HFFc6 (cell line): ENCODE measurements at regions not wholly inside any gene's neighbourhood (a gene's known extent, or its start where the extent isn't known, plus 50 kb on each side); places are given as distances from the start of the nearest gene placed in this dataset.
A peak's percentile ranks its signal among the peaks of the same experiment; 100 is the strongest.

Experiments
- DNase-seq: peaks from one replicate; pipeline ENCODE4 v3.0.0-alpha.2; 2018
- H3K27ac Mint-ChIP-seq: 2 replicates; pipeline ENCODE4 v1.8.0; 2020; ENCODE audit warnings: mild to moderate bottlenecking, mixed read lengths
- H3K27me3 Mint-ChIP-seq: 2 replicates; pipeline ENCODE4 v1.8.0; 2021; ENCODE audit warnings: mild to moderate bottlenecking, moderate library complexity, mixed read lengths; ENCODE audit not compliant: insufficient read depth
- H3K36me3 Mint-ChIP-seq: 2 replicates; pipeline ENCODE4 v1.8.0; 2021; ENCODE audit warnings: low read depth, mixed read lengths
- H3K4me1 Mint-ChIP-seq: 2 replicates; pipeline ENCODE4 v1.8.0; 2020; ENCODE audit warnings: low read depth, mixed read lengths
- H3K4me3 Mint-ChIP-seq: 2 replicates; pipeline ENCODE4 v1.8.0; 2020; ENCODE audit warnings: mild to moderate bottlenecking, moderate library complexity, mixed read lengths
- H3K9me3 Mint-ChIP-seq: 2 replicates; pipeline ENCODE4 v1.8.0; 2020; ENCODE audit warnings: mild to moderate bottlenecking, mixed read lengths
- CTCF ChIP-seq: fragments of 200-600 bp; sonication (generic); IDR thresholded peaks from 2 replicates; pipeline ENCODE4 v1.5.0; 2021; ENCODE audit warnings: antibody characterized with exemption, mild to moderate bottlenecking

GRCh38 chr6:10465629-10466499, 51.0 kb upstream of the TFAP2A start:
- peak; percentile 35 for DNase-seq
- Mint-ChIP-seq H3K9me3 (no peaks in the 10 kb centered on the region), H3K27me3 (peaks cover 8% of the 10 kb centered on the region), H3K27ac (no peak overlapping the region), H3K36me3 (no peaks in the 10 kb centered on the region), H3K4me1 (peaks cover 6% of the 10 kb centered on the region; the same call in 1 of the 2 replicates), H3K4me3 (no peak overlapping the region)
- TF ChIP-seq CTCF: peak; percentile 77
